ENCODE measurements at regions not wholly inside any gene's neighbourhood (a gene's known extent, or its start where the extent isn't known, plus 50 kb on each side); places are given as distances from the start of the nearest gene placed in this dataset.

DNA sequence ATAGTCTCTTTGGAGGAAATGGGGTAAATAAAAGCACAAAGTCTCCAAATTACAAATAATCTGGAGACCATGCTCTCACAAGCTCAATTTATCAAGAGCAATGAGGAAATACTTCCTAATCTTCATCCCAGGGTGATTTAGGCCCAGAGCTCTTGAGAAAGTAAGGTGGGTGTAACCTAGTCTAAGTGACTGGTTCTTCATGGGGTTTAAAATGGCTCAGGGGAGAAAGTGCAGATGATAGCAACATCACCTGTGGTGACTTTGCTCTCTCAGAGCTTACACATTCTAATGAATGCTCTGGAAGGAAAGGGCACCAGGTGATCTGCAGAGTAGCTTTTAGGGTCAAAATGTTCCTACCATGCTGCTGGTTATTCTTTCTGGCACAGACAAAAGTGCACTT is 118.4 kb upstream of the TP63 start:
- intact Hi-C loops (cut with DNase I; ENCODE audit: low total_unique reads): no loop called here
- H3K36me3 ChIP-seq: no peaks in the 10 kb centered on the region
- peaks cover 0 to 6% (median 2%) of the 10 kb centered on the region in 4 donors for H3K9me3 ChIP-seq
- H3K4me3 ChIP-seq: no peak overlapping the region
- no peak for DNase-seq
- no peaks in the 10 kb centered on the region for H3K27me3 ChIP-seq
- TF ChIP-seq EP300 (IDR thresholded peaks at IDR 0.05): no peak
- TF ChIP-seq, protein P1, sequence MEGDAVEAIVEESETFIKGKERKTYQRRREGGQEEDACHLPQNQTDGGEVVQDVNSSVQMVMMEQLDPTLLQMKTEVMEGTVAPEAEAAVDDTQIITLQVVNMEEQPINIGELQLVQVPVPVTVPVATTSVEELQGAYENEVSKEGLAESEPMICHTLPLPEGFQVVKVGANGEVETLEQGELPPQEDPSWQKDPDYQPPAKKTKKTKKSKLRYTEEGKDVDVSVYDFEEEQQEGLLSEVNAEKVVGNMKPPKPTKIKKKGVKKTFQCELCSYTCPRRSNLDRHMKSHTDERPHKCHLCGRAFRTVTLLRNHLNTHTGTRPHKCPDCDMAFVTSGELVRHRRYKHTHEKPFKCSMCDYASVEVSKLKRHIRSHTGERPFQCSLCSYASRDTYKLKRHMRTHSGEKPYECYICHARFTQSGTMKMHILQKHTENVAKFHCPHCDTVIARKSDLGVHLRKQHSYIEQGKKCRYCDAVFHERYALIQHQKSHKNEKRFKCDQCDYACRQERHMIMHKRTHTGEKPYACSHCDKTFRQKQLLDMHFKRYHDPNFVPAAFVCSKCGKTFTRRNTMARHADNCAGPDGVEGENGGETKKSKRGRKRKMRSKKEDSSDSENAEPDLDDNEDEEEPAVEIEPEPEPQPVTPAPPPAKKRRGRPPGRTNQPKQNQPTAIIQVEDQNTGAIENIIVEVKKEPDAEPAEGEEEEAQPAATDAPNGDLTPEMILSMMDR (IDR thresholded peaks at IDR 0.05): no peak
- TF ChIP-seq POLR2AphosphoS5 (IDR thresholded peaks at IDR 0.05): no peak
- TF ChIP-seq POLR2A (IDR thresholded peaks at IDR 0.05): no peak
- H3K27ac ChIP-seq: no peak overlapping the region
- no peaks in the 10 kb centered on the region for H3K4me1 ChIP-seq

DNA sequence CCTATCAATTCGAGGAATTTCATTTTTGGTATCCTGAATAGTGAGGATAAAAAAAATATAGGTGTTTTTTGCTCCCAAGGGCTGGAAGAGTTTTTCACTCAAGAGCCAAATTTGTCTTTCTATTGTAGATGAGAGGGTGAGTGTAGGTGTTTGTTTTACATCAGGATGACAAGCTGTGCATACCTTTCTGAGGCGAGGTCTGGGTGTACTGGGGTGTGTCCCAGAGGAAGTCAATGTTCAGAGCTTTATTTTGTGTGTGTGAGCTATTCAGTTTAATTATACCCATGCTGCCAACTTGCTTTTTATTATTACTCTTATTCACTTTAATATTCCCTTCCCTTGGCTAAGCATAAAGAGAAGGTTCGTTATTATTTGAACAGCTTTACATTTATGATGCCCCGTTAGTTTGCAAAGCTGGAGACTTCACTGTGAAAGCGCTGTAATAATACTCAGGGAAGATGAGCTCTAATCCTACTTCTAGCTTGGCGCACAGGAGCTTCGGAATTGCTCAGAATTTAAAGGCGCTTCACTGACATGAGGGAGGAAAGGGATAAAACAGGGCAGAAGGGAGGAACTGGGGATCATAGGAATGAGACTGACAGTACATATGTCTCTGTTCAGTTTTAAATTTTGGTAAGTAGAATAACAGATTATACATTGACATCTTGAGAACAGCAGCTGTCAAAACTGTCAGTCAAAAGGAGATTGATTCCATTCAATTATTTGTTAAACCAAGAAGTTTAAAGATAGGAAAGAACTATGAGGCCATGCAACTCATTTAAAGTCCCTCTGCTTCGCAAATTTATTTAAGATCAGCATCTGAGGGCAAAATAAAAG is 117.7 kb upstream of the TP63 start:
- intact Hi-C loops (cut with DNase I; ENCODE audit: low total_unique reads): no loop called here
- no peaks in the 10 kb centered on the region for H3K27me3 ChIP-seq
- 62 to 84% (median 66%) methylated on average over 9 of the region's 9 CpGs for WGBS, 5 donors
- TF ChIP-seq, protein P1 (IDR thresholded peaks at IDR 0.05): no peak
- TF ChIP-seq POLR2A (IDR thresholded peaks at IDR 0.05): no peak
- TF ChIP-seq EP300 (IDR thresholded peaks at IDR 0.05): no peak
- no peak for TF ChIP-seq POLR2AphosphoS5 (IDR thresholded peaks at IDR 0.05)
- peak in 1 of 2 donors; percentile 61 for DNase-seq
- H3K27ac ChIP-seq: no peak overlapping the region
- H3K9me3 ChIP-seq: peaks cover 0 to 10% (median 5%) of the 10 kb centered on the region in 4 donors
- H3K36me3 ChIP-seq: no peaks in the 10 kb centered on the region
- no peaks in the 10 kb centered on the region for H3K4me1 ChIP-seq
- H3K4me3 ChIP-seq: no peak overlapping the region

DNA sequence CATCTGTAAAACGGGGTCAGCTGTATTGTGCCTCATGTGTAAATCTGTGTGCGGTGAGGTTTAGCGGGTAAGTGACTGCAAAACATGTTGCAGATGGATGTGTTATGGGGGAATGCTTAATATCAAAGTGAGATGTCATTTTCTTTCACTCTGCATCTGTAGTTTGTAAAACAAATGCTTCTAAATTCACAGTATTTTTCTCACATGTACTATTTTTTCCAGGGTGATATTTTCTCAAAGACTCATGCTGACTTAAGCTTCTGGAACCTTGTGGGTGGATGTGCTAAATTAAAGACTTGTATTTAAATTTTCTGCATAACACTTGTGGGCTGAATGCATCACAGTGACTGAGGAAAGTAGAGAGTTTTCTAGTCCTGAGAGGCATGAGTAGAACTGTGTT is 115.2 kb upstream of the TP63 start:
- Histone ChIP-seq H3K4me3 (no peak overlapping the region), H3K4me1 (no peaks in the 10 kb centered on the region), H3K27ac (no peak overlapping the region), H3K36me3 (no peaks in the 10 kb centered on the region), H3K27me3 (no peaks in the 10 kb centered on the region), H3K9me3 (peaks cover 0 to 21% (median 5%) of the 10 kb centered on the region in 4 donors)
- DNase-seq: no peak
- intact Hi-C loops (cut with DNase I; ENCODE audit: low total_unique reads): no loop called here
- WGBS, 5 donors: 71 to 85% (median 80%) methylated on average over 3 of the region's 3 CpGs
- TF ChIP-seq, protein P1 (IDR thresholded peaks at IDR 0.05): no peak
- TF ChIP-seq POLR2A (IDR thresholded peaks at IDR 0.05) (no peak), EP300 (IDR thresholded peaks at IDR 0.05) (no peak), POLR2AphosphoS5 (IDR thresholded peaks at IDR 0.05) (no peak)

DNA sequence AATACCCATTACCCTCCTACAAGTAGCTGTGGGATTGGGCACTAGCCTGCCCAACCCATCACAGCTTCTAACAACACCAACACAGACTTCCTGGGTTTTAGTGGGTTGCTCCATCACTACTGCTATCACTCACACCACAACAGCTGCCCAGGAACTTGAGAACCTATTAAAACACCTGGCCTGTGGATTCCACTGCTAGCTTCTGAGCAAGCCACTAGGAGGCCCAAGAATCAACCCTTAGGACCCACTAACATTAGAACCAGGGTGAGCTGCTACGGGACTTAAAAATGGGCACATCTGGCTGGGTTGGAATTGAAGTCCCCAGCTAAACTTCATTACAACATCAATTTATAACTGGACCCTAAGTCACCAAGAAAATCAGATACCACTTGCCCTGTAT is 113.2 kb upstream of the TP63 start:
- Histone ChIP-seq H3K9me3 (peaks cover 0 to 21% (median 5%) of the 10 kb centered on the region in 4 donors), H3K36me3 (no peaks in the 10 kb centered on the region), H3K27ac (no peak overlapping the region), H3K4me1 (no peaks in the 10 kb centered on the region), H3K4me3 (no peak overlapping the region), H3K27me3 (no peaks in the 10 kb centered on the region)
- intact Hi-C loops (cut with DNase I; ENCODE audit: low total_unique reads): no loop called here
- TF ChIP-seq POLR2AphosphoS5 (IDR thresholded peaks at IDR 0.05): no peak
- no peak for TF ChIP-seq EP300 (IDR thresholded peaks at IDR 0.05)
- TF ChIP-seq, protein P1 (IDR thresholded peaks at IDR 0.05): no peak
- TF ChIP-seq POLR2A (IDR thresholded peaks at IDR 0.05): no peak
- 95 to 100% (median 96%) methylated on average over 1 of the region's 1 CpG for WGBS, 5 donors
- no peak for DNase-seq
